ENCODE measurements at regions not wholly inside any gene's neighbourhood (a gene's known extent, or its start where the extent isn't known, plus 50 kb on each side); places are given as distances from the start of the nearest gene placed in this dataset.

DNA sequence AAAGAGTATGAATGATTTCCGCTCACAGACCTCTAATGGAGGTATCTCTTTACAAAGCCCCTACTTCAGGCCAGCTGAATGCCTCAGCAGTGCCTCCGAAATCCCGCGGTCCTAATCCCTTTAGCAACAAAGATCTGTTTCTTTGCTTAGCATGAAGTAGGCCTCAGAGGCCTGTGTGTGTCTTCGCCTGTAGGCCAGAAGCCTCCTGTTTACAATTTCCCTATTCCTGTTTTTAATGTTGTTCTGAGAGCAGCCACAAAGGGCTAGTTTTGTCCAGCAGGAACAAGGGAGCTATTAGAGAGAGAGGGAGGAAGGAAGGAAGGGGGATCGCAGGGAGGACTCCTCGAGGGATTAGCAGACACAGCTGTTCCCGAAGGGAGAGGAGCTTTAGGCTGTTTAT is 166.4 kb upstream of the SPRY4 start:
- intact Hi-C loops (cut with DNase I), result no loop called here
- DNase-seq (no peak), ATAC-seq (peak in 2 of 4 donors; percentile 14 to 43)
- Histone ChIP-seq H3K27ac (no peak overlapping the region), H3K27me3 (no peaks in the 10 kb centered on the region), H3K4me1 (peaks cover 0 to 18% (median 7%) of the 10 kb centered on the region in 4 donors), H3K36me3 (no peaks in the 10 kb centered on the region), H3K9me3 (no peaks in the 10 kb centered on the region), H3K4me3 (no peak overlapping the region)
- TF ChIP-seq CTCF (IDR thresholded peaks at IDR 0.05), result no peak
- no peak for TF ChIP-seq POLR2A (IDR thresholded peaks at IDR 0.05)
- WGBS (ENCODE audit: insufficient coverage, low coverage, low lambda C conversion rate, missing lambda C conversion rate), result 87% methylated on average over 7 of the region's 8 CpGs

GRCh38 chr5:142486581-142486980 is 161.8 kb upstream of the SPRY4 start:
- intact Hi-C loops (cut with DNase I), result no loop called here
- Histone ChIP-seq H3K36me3 (no peaks in the 10 kb centered on the region), H3K27me3 (no peaks in the 10 kb centered on the region), H3K4me1 (no peaks in the 10 kb centered on the region), H3K27ac (no peak overlapping the region), H3K4me3 (no peak overlapping the region), H3K9me3 (no peaks in the 10 kb centered on the region)
- ATAC-seq, result peak in 1 of 4 donors; percentile 66
- TF ChIP-seq POLR2A (IDR thresholded peaks at IDR 0.05) (no peak), CTCF (IDR thresholded peaks at IDR 0.05) (no peak)
- WGBS (ENCODE audit: insufficient coverage, low coverage, low lambda C conversion rate, missing lambda C conversion rate), result 35% methylated on average over 2 of the region's 2 CpGs
- DNase-seq, result no peak

DNA sequence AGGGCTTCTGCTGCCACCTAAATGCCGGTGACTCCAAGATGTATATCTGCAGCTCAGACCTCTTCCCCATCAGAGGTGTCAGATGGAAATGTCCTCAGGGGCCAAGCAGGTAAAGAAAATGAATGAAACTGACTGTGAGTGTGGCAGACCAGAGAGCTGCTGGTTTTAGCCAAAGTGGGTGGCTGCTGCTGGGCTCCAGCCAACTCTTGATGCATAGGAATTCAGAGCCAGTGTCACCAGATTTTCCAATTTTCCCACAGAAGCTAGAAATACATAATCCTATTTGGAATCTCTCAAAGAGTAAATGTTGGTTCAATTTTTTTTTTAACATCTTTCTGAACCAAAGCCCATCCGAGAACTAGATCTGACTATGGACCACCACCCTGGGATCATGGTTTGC is 161.2 kb upstream of the SPRY4 start:
- WGBS (ENCODE audit: insufficient coverage, low coverage, low lambda C conversion rate, missing lambda C conversion rate), result 100% methylated on average over 2 of the region's 2 CpGs
- H3K36me3 ChIP-seq, result no peaks in the 10 kb centered on the region
- TF ChIP-seq POLR2A (IDR thresholded peaks at IDR 0.05) (no peak), CTCF (IDR thresholded peaks at IDR 0.05) (no peak)

GRCh38 chr5:142484821-142485387 is 160.1 kb upstream of the SPRY4 start:
- intact Hi-C loops (cut with DNase I), result no loop called here
- TF ChIP-seq CTCF (IDR thresholded peaks at IDR 0.05) (no peak), POLR2A (IDR thresholded peaks at IDR 0.05) (no peak)
- Histone ChIP-seq H3K27me3 (no peaks in the 10 kb centered on the region), H3K27ac (no peak overlapping the region), H3K9me3 (no peaks in the 10 kb centered on the region), H3K36me3 (no peaks in the 10 kb centered on the region), H3K4me1 (no peaks in the 10 kb centered on the region), H3K4me3 (no peak overlapping the region)
- ATAC-seq, result no peak
- 89% methylated on average over 1 of the region's 2 CpGs for WGBS (ENCODE audit: insufficient coverage, low coverage, low lambda C conversion rate, missing lambda C conversion rate)
- no peak for DNase-seq

More for the DNA sequence above, 161.2 kb upstream of the SPRY4 start:
- ATAC-seq (no peak), DNase-seq (no peak)
- Histone ChIP-seq H3K27ac (no peak overlapping the region), H3K4me1 (no peaks in the 10 kb centered on the region), H3K9me3 (no peaks in the 10 kb centered on the region), H3K27me3 (no peaks in the 10 kb centered on the region), H3K4me3 (no peak overlapping the region)
- intact Hi-C loops (cut with DNase I), result no loop called here

- DNase-seq (peak in 1 of 3 donors; percentile 51), ATAC-seq (peak; percentile 92 to 97 (median 96))
- H3K4me1 ChIP-seq, result no peaks in the 10 kb centered on the region
- WGBS (ENCODE audit: insufficient coverage, low coverage, low lambda C conversion rate, missing lambda C conversion rate), result 53% methylated on average over 2 of the region's 2 CpGs
- no peaks in the 10 kb centered on the region for H3K9me3 ChIP-seq
- TF ChIP-seq CTCF (IDR thresholded peaks at IDR 0.05) (peak in 2 of 4 donors; percentile 10 to 22), POLR2A (IDR thresholded peaks at IDR 0.05) (no peak)
- H3K27me3 ChIP-seq, result no peaks in the 10 kb centered on the region
- no peaks in the 10 kb centered on the region for H3K36me3 ChIP-seq
- H3K4me3 ChIP-seq, result no peak overlapping the region
- no peak overlapping the region for H3K27ac ChIP-seq
- intact Hi-C loops (cut with DNase I), result no loop called here
These were observed 157.4 kb upstream of the SPRY4 start for GRCh38 chr5:142482207-142482606.

All from right lobe of liver (tissue), 6 donors.